ENCODE measurements at regions not wholly inside any gene's neighbourhood (a gene's known extent, or its start where the extent isn't known, plus 50 kb on each side); places are given as distances from the start of the nearest gene placed in this dataset.

GRCh38 chr1:177687544-177687943, 282.3 kb downstream of the SEC16B start:
- no peak for TF ChIP-seq POLR2AphosphoS5 (IDR thresholded peaks at IDR 0.05)
- no peak for TF ChIP-seq CTCF (IDR thresholded peaks at IDR 0.05)

Measured in breast epithelium (tissue), 3 donors.